RPMI8226 (cell line): ENCODE measurements at regions not wholly inside any gene's neighbourhood (a gene's known extent, or its start where the extent isn't known, plus 50 kb on each side); places are given as distances from the start of the nearest gene placed in this dataset.
"Not testable (repeated sequence)": the region's sequence is repeated elsewhere in the genome, so short reads cannot be mapped to it uniquely, and the experiment has no call there.

Experiments used
- DNase-seq: peaks from one replicate; pipeline ENCODE4 v3.0.0-alpha.2; 2015

DNA sequence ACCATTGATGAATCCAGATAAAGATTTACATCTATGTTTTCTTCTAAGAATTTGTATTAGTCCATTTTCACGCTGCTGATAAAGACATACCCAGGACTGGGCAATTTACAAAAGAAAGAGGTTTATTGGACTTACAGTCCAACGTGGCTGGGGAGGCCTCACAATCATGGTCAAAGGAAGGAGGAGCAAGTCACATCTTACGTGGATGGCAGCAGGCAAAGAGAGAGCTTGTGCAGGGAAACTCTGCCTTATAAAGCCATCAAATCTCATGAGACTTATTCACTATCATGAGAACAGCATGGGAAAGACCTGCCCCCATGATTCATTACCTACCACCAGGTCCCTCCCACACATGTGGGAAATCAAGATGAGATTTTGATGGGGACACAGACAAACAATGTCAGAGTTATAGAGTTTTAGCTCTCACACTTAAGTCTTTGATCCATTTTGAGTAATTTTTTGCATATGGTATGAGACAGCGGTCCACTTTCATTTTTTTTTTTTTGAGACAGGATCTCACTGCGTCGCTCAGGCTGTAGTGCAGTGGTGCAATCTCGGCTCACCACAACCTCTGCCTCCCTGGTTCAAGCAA is 53.5 kb upstream of the JADE2 start:
- DNase-seq = not testable (repeated sequence)

DNA sequence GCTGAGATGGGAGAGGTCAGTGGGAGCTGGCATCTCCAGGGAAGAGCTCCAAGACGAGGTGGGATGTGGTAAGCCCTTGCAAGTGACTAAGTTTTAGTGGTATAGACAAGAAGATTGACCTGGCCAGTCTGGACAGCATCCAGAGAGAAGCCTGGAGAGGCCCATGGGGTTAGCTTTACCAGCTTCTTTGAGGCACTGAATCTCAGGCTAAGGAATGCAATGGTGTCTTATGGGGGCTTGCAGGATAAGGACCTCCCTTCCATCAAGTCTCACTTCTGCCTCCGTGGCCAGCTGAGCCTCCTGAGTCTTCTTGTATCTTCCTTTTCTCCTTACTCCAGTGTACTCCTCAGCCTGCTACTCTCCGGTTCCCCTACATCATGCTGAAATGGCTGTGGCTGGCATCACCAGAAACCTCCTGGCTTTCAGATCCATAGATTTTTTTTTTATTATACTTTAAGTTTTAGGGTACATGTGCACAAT is 56.5 kb upstream of the JADE2 start:
- DNase-seq = no peak

DNA sequence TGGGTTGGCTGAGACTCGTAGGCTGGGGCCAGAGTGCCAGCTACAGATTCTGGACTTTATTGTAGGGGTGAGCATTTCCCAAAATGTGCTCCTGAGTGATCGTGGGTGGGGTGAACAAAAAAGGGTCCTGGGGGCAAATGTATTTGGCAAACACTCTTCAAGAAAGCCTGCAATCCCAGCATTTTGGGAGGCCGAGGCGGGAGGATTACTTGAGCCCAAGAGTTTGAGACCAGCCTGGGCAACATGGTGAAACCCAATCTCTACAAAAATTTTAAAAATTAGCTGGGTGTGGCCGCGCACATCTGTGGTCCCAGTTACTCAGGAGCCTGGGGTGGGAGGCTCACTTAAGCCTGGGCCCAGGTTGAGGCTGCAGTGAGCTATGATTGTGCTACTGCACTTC is 55.5 kb upstream of the CDKN2AIPNL start:
- no peak for DNase-seq

DNA sequence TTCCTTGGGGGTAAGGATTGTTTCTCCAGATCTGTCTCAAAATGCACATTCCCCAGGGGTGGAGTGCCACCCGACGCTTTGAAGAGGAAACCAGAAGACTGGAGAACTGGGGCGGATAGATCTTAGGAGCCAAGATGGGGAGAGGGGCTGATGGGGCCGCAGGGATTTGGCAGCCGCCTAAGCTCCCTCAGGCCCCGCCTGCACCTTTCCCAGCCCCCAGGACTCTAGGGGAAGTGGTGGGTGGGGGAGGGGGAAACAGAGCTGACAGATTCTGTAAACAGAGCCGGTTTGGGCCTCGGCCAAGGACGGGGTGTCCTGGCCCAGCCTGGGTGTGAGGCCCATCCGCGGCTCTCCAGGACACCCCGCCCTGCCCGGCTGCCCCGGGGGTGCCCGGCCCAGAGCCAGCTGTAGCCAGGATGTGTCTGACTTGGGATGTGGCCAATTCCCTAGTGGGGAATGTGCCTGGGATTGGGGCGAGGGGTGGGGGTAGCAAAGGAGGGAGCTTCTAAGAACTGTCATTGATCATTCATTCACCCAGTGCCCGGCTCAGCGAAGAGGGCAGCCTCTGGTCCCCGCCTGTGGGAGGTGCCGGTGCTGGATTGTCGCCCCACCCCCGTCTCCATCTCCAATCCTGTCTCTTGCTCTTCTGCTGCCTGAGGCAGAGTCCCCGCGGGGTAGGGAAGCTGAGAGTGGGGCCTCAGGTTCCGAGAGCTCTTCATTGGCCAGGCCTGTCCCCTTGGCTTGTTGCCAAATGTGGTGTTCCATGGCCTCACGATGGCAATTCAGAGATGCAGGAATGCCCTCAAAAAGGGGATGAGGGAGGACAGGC is 54.8 kb upstream of the CDKN2AIPNL start:
- peak; percentile 93 for DNase-seq

DNA sequence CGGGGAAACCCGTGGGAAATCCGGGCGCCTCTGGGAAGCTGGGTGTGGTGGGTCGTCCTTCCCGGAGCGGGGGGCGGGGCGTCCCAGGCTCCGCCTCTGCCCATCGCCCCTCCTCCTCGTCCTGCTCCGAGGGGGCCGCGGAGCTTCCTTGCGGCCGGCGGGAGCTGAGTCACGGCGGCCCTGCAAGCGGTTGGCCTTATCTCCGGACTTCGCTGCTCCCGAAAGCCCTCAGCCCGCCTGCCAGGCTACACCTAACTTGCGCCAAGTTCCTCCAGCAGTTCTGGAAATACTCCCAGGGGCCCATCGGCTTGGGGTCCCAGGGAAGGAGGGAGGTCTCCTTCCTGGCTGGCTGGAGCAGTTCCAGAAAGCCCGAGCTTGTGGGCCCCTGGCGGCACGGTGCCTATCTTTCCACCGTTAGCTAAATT is 54.1 kb upstream of the CDKN2AIPNL start:
- DNase-seq = peak; percentile 82

DNA sequence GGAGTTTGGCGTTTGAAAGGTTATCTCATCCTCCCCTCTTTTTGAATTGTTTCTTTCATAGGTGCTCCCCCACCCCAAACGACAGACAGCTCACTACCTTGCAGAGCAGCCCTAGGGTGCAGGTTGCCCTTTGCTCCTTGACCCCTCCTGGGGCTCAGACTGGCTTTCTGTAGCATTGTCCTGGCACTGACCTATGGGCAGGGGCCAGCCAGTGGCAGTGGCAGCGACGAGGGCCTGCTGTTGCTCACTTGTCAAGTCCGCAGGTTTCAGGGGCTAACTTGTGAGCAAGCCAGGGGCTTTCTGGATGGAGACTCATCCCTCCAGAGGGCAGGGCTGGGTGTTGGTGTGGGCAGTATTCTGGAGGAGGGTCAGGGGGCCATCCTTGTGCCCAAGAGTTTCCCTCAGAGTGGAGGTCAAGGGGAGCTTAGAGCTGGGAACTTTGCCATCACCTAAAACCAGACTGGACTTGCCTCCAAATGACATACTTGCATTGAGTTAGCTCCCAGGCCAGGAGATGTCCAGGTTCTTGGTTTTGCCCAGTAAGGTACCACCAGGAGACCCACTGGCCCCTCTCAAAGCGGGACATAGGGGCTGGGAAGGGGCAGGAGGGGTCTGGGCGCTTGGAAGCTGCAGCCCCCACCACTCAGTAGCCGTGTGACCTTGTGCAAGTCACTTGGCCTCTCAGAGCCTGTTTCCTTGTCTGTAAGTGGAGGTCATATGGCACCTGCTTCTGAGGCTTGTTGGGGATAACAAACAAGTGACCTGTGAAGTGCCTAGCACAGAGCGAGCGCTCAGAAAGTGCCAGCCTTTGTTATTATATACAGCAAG is 53.5 kb upstream of the CDKN2AIPNL start:
- no peak for DNase-seq

DNA sequence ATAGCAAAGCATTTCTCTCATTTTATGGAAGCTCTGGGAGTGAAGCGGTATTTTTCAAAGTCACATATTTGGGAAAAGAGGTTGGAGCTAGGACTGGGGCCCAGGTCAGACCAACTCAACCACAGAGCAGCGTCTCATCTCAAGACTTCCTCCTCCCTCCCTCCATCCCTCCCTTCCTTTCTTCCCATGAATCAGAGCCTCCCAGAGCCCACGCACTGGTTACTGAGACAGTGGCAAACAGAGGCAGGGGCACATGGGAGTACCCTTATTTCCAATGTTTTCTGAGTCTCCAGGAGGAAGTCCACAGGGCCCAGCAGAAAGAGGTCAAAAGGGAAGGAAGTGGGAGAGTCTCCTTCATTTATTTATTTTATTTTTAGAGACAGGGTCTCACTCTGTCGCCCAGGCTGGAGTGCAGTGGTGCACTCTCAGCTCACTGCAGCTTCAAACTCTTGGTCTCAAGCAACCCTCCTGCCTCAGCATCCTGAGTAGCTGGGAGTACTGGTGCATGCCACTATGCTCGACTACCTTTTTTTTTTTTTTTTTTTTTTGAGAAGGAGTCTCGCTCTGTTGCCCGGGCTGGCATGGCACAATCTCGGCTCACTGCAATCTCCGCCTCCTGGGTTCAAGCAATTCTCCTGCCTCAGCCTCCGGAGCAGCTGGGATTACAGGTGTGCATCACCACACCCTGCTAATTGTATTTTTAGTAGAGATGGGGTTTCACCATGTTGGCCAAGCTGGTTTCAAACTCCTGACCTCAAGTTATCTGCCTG is 52.5 kb upstream of the CDKN2AIPNL start:
- no peak for DNase-seq

DNA sequence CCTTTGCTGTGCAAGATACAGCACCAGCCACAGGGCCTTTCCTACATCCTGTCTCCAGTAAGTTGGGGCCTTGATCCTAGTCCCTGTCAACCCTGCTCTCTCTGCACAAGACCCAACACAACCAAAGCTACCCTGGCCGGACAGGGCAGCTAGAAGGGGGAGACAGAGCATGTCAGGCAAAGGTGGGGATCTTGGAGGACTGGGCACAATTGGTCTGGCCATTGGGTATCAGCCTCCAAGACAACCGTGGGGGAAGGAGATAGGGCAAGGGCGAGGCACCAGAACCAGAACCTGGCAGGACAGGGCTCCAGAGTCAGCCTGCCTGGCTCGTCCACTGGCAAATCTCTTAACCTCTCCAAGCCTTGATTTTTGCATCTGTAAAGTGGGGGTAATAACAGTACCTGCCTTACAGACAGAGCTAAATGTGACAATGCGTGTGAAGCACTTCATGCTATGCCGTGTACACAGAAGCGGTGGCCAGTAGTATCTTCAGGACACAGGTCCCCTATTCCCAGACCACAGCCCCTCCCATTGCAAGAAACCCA is 51.6 kb upstream of the CDKN2AIPNL start:
- DNase-seq = no peak

DNA sequence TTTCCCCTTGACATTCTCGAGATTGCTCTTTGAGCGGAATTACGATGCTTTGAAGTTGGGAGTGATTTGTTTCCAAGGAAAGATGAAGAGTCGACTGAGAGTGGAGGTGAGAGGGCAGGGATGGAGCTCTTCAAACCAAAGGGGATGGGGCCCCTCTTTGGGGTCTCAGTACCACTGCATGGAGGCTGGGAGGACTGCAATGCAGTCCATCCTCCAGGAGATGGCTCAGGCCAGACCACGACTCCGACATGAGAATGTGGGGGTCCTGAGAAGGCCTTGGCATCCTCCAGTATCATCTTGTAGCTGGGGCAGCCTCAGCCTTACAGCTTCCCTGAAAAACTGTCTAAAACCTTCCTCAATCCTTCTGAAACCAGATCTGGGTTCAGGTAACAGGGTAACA is 51.1 kb upstream of the CDKN2AIPNL start:
- no peak for DNase-seq

DNA sequence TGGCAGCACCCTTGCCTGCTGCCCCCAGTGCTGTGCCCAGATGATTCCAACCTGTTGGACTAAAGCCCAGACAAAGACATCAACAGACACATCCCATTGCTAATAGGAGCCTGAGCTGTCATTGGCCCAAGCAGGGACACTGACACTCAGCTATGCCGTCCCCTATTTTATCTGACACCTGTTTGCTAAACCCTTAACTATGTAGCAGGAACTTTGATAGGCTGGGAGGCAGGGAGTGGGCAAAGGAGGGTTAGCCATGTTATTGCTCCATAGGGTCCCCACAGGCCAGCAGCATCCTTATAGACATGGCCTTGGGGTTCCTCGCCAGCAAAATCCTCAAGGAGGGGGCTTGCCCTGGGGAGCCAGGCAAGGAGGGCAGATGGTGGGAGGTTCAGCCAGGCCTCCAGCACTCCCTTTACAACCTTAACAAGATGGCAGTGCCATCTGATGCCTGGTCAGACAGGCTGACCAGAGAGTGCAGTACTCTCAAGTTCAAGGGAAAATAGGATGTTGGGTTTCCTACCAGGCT is 50.4 kb upstream of the CDKN2AIPNL start:
- DNase-seq = no peak
